GM12874 (cell line): ENCODE measurements at regions not wholly inside any gene's neighbourhood (a gene's known extent, or its start where the extent isn't known, plus 50 kb on each side); places are given as distances from the start of the nearest gene placed in this dataset.

Experiments
- CTCF ChIP-seq: IDR thresholded peaks from 2 replicates; pipeline ENCODE4 v1.5.1; 2011; ENCODE audit warnings: low read depth, mild to moderate bottlenecking, control low read depth, low read length, moderate library complexity; ENCODE audit not compliant: insufficient read depth

GRCh38 chr13:31957772-31958171 lies 73.8 kb upstream of the FRY start:
- TF ChIP-seq CTCF: no peak

GRCh38 chr13:31962731-31963370 lies 68.7 kb upstream of the FRY start:
- TF ChIP-seq CTCF: no peak

GRCh38 chr13:31963631-31964030 lies 67.9 kb upstream of the FRY start:
- no peak for TF ChIP-seq CTCF

- no peak for TF ChIP-seq CTCF
These were observed 67.4 kb upstream of the FRY start for GRCh38 chr13:31964168-31964567.

- no peak for TF ChIP-seq CTCF
These were observed 66.1 kb upstream of the FRY start for GRCh38 chr13:31965361-31966066.

- TF ChIP-seq CTCF: no peak
These were observed 64.4 kb upstream of the FRY start for GRCh38 chr13:31967155-31967554.

GRCh38 chr13:31968473-31968872 lies 63.1 kb upstream of the FRY start:
- no peak for TF ChIP-seq CTCF
